PC-9 (cell line): ENCODE measurements at regions not wholly inside any gene's neighbourhood (a gene's known extent, or its start where the extent isn't known, plus 50 kb on each side); places are given as distances from the start of the nearest gene placed in this dataset.

Source experiments
- BruUV-seq: library from RNA; stranded (reverse); fragments of 400-500 nt; replicated peaks from 2 replicates; lab custom pipeline; 2021; lab: Mats Ljungman, UMichigan
- CTCF ChIA-PET: fragments of 300-600 bp; sonication (Branson Sonifier 250); formaldehyde crosslinking; loops from one replicate; lab custom pipeline; 2022; ENCODE audit warnings: antibody characterized with exemption; lab: Charles Lee
- POLR2A ChIA-PET: fragments of 300-600 bp; sonication (Branson Sonifier 250); formaldehyde crosslinking; loops from one replicate; lab custom pipeline; 2022; ENCODE audit warnings: antibody characterized with exemption; ENCODE audit not compliant: unreplicated experiment; lab: Charles Lee
- DNase-seq, 2 experiments: peaks; one replicate each; pipeline versions ENCODE4 v3.0.0 to v3.0.0-alpha.2; 2015 to 2022; ENCODE audit warnings: mixed read lengths in 1 of 2
- H2AFZ ChIP-seq: fragments of 200-600 bp; sonication (generic); 2 replicates; pipeline ENCODE4 v1.8.1; 2017; ENCODE audit warnings: antibody characterized with exemption
- H3F3A ChIP-seq: fragments of 200-600 bp; sonication (generic); 2 replicates; pipeline ENCODE4 v1.8.1; 2017; ENCODE audit warnings: antibody characterized with exemption, mild to moderate bottlenecking, low read depth; ENCODE audit not compliant: insufficient read depth
- H3K27ac ChIP-seq: fragments of 200-600 bp; sonication (generic); 2 replicates; pipeline ENCODE4 v1.6.1; 2016; ENCODE audit warnings: mixed run types
- H3K27me3 ChIP-seq: fragments of 200-600 bp; sonication (generic); 2 replicates; pipeline ENCODE4 v1.6.1; 2016; ENCODE audit warnings: low read depth, mixed run types; ENCODE audit not compliant: insufficient read depth
- H3K36me3 ChIP-seq: fragments of 200-600 bp; sonication (generic); 2 replicates; pipeline ENCODE4 v1.6.1; 2016; ENCODE audit warnings: low read depth, mixed run types
- H3K4me1 ChIP-seq: fragments of 200-600 bp; sonication (generic); replicated peaks from 2 replicates; pipeline ENCODE4 v1.6.1; 2016; ENCODE audit warnings: mixed run types; ENCODE audit not compliant: insufficient read depth
- H3K4me2 ChIP-seq: fragments of 200-600 bp; sonication (generic); 2 replicates; pipeline ENCODE4 v1.6.1; 2017; ENCODE audit warnings: mixed run types
- H3K4me3 ChIP-seq: fragments of 200-600 bp; sonication (generic); 2 replicates; pipeline ENCODE4 v1.6.1; 2016; ENCODE audit warnings: mixed run types
- H3K79me2 ChIP-seq: fragments of 200-600 bp; sonication (generic); 2 replicates; pipeline ENCODE4 v1.6.1; 2017; ENCODE audit warnings: low read depth, mixed run types
- H3K9me2 ChIP-seq: fragments of 200-600 bp; sonication (generic); 2 replicates; pipeline ENCODE4 v1.8.1; 2017; ENCODE audit warnings: mild to moderate bottlenecking; ENCODE audit not compliant: insufficient read depth
- H3K9me3 ChIP-seq: fragments of 200-600 bp; sonication (generic); 2 replicates; pipeline ENCODE4 v1.8.1; 2016; ENCODE audit warnings: low read depth; ENCODE audit not compliant: insufficient read depth
- H4K20me1 ChIP-seq: fragments of 200-600 bp; sonication (generic); 2 replicates; pipeline ENCODE4 v1.8.1; 2017; ENCODE audit not compliant: insufficient read depth
- CTCF ChIP-seq: fragments of 200-600 bp; sonication (generic); conservative IDR thresholded peaks from 2 replicates; pipeline ENCODE4 v1.6.1; 2017; ENCODE audit warnings: mixed run types, antibody characterized with exemption, mild to moderate bottlenecking, moderate library complexity
- EZH2 ChIP-seq: fragments of 200-600 bp; sonication (generic); IDR thresholded peaks from 2 replicates; pipeline ENCODE4 v1.8.0; 2017; ENCODE audit warnings: antibody characterized with exemption, low read depth
- intact Hi-C: fragments of 100-400 bp; cut with micrococcal nuclease; formaldehyde crosslinking; loops from one replicate; pipeline ENCODE4 v1.10.0; 2022; ENCODE audit not compliant: unreplicated experiment

DNA sequence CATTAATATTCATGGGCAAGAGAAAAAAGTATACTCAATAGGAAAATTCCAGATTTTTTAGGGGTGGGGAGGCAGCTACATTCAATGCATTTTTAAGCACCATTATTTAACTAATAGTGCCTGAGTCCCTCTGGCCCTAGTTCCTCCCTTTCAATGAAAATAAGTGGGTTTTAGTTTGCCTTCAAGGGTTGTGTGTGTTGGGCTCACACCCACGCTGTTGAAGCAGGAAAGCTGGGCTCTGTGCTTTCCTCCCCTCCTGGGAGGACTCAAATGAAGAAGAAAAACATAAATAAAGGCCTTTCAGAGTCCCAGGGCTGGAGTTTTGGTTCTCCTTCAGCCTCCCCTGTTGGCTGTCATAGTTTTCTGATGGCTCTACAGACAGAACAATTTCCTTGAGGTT is 366.2 kb downstream of the MIAT start:
- POLR2A ChIA-PET = no interaction called here
- DNase-seq = no peak
- peaks cover 21% of the 10 kb centered on the region for H3K4me1 ChIP-seq
- CTCF ChIA-PET = no interaction called here
- intact Hi-C loops = no loop called here
- no peaks in the 10 kb centered on the region for H3K27me3 ChIP-seq
- no peaks in the 10 kb centered on the region for H4K20me1 ChIP-seq
- H3K36me3 ChIP-seq = no peaks in the 10 kb centered on the region
- no peaks in the 10 kb centered on the region for H3K9me3 ChIP-seq
- no peak overlapping the region for H3K27ac ChIP-seq
- TF ChIP-seq EZH2 (no peak), CTCF (no peak)
- H3K79me2 ChIP-seq = no peaks in the 10 kb centered on the region
- H3K4me3 ChIP-seq = no peak overlapping the region
- H3K9me2 ChIP-seq = no peaks in the 10 kb centered on the region
- no peak overlapping the region for H3K4me2 ChIP-seq
- H2AFZ ChIP-seq = no peak overlapping the region
- BruUV-seq = no TSS peak
- H3F3A ChIP-seq = no peaks in the 10 kb centered on the region

DNA sequence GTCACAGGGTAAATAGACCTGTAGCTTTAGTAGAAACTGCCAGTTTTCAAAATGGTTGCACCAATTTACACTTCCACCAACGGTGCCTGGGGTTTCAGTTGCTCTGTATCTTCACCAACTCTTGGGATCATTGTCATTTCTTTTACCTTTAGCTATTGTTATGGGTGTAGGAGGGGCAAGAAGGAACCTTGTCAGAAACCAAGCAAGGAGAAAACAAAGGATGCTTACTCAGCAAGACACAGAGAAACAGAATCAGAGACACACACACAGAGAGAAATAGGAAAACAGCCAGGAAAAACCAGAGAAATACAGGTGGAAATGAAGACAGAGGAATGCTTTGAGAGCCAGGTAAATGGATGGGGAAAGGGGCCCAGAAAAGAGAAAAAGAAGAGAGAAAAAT is 367.6 kb downstream of the MIAT start:
- Histone ChIP-seq H3K9me3 (no peaks in the 10 kb centered on the region), H3K27me3 (no peaks in the 10 kb centered on the region), H3K4me1 (peaks cover 9% of the 10 kb centered on the region), H3K4me2 (no peak overlapping the region), H3K4me3 (no peak overlapping the region), H4K20me1 (no peaks in the 10 kb centered on the region), H3K9me2 (no peaks in the 10 kb centered on the region), H3K36me3 (no peaks in the 10 kb centered on the region), H3K79me2 (no peaks in the 10 kb centered on the region), H3K27ac (no peak overlapping the region), H2AFZ (no peak overlapping the region), H3F3A (no peaks in the 10 kb centered on the region)
- TF ChIP-seq EZH2 (no peak), CTCF (no peak)
- intact Hi-C loops = no loop called here
- ChIA-PET POLR2A (no interaction called here), CTCF (no interaction called here)
- BruUV-seq = no TSS peak
- DNase-seq = no peak

GRCh38 chr22:27028093-27028492 is 370.7 kb downstream of the MIAT start:
- Histone ChIP-seq H2AFZ (no peak overlapping the region), H3K9me3 (no peaks in the 10 kb centered on the region), H3K36me3 (no peaks in the 10 kb centered on the region), H4K20me1 (no peaks in the 10 kb centered on the region), H3F3A (no peaks in the 10 kb centered on the region), H3K79me2 (no peaks in the 10 kb centered on the region), H3K27me3 (no peaks in the 10 kb centered on the region), H3K4me1 (no peaks in the 10 kb centered on the region), H3K4me2 (no peak overlapping the region), H3K4me3 (no peak overlapping the region), H3K27ac (no peak overlapping the region), H3K9me2 (no peaks in the 10 kb centered on the region)
- CTCF ChIA-PET = no interaction called here
- POLR2A ChIA-PET = no interaction called here
- BruUV-seq = no TSS peak
- no peak for DNase-seq
- TF ChIP-seq CTCF (no peak), EZH2 (no peak)
- intact Hi-C loops = no loop called here
